NCI-H774 (cell line): ENCODE measurements at regions not wholly inside any gene's neighbourhood (a gene's known extent, or its start where the extent isn't known, plus 50 kb on each side); places are given as distances from the start of the nearest gene placed in this dataset.

Source experiments
- DNase-seq: peaks from one replicate; lab custom pipeline; 2025; lab: John Stamatoyannopoulos, UW

- DNase-seq = no peak
Measured at GRCh38 chr20:63100174-63100925, 93.6 kb upstream of the BHLHE23 start.

GRCh38 chr20:63099456-63100173 lies 92.9 kb upstream of the BHLHE23 start:
- DNase-seq = no peak

GRCh38 chr20:63098195-63098810 lies 91.5 kb upstream of the BHLHE23 start:
- DNase-seq = no peak

GRCh38 chr20:63097336-63097831 lies 90.6 kb upstream of the BHLHE23 start:
- no peak for DNase-seq

GRCh38 chr20:63096681-63097335 lies 90.0 kb upstream of the BHLHE23 start:
- no peak for DNase-seq

GRCh38 chr20:63095718-63096654 lies 89.2 kb upstream of the BHLHE23 start:
- DNase-seq = no peak

GRCh38 chr20:63094767-63095499 lies 88.2 kb upstream of the BHLHE23 start:
- no peak for DNase-seq

GRCh38 chr20:63093966-63094766 lies 87.4 kb upstream of the BHLHE23 start:
- DNase-seq = no peak

GRCh38 chr20:63092660-63093215 lies 86.0 kb upstream of the BHLHE23 start:
- DNase-seq = no peak

GRCh38 chr20:63091901-63092659 lies 85.3 kb upstream of the BHLHE23 start:
- DNase-seq = no peak

- DNase-seq = no peak
Measured at GRCh38 chr20:63090682-63091571, 84.2 kb upstream of the BHLHE23 start.

- DNase-seq = no peak
Measured at GRCh38 chr20:63090052-63090451, 83.3 kb upstream of the BHLHE23 start.

GRCh38 chr20:63089051-63089907 lies 82.5 kb upstream of the BHLHE23 start:
- no peak for DNase-seq

GRCh38 chr20:63087872-63088680 lies 81.3 kb upstream of the BHLHE23 start:
- peak; percentile 72 for DNase-seq

- DNase-seq = no peak
Measured at GRCh38 chr20:63087236-63087871, 80.6 kb upstream of the BHLHE23 start.
